GM21717 (cell line): ENCODE measurements at regions not wholly inside any gene's neighbourhood (a gene's known extent, or its start where the extent isn't known, plus 50 kb on each side); places are given as distances from the start of the nearest gene placed in this dataset.
"Not testable (repeated sequence)": the region's sequence is repeated elsewhere in the genome, so short reads cannot be mapped to it uniquely, and the experiment has no call there.

Experiments
- ATAC-seq: cut with Tn5 transposase; IDR thresholded peaks from one replicate; pipeline ENCODE4 v1.9.1; 2021; ENCODE audit warnings: mild to moderate bottlenecking, moderate library complexity; ENCODE audit not compliant: unreplicated experiment

GRCh38 chr4:72701987-72702819 lies 133.2 kb upstream of the ADAMTS3 start:
- peak; percentile 94 for ATAC-seq

- ATAC-seq, result no peak
Measured at GRCh38 chr4:72690771-72691170, 121.8 kb upstream of the ADAMTS3 start.

GRCh38 chr4:72689923-72690322 lies 120.9 kb upstream of the ADAMTS3 start:
- no peak for ATAC-seq

GRCh38 chr4:72686390-72686789 lies 117.4 kb upstream of the ADAMTS3 start:
- ATAC-seq, result not testable (repeated sequence)

- ATAC-seq, result no peak
Measured at GRCh38 chr4:72679666-72680065, 110.6 kb upstream of the ADAMTS3 start.

- ATAC-seq, result no peak
Measured at GRCh38 chr4:72677886-72678285, 108.9 kb upstream of the ADAMTS3 start.

GRCh38 chr4:72677265-72677664 lies 108.2 kb upstream of the ADAMTS3 start:
- no peak for ATAC-seq

- no peak for ATAC-seq
Measured at GRCh38 chr4:72671980-72672379, 103.0 kb upstream of the ADAMTS3 start.

- ATAC-seq, result no peak
Measured at GRCh38 chr4:72670521-72670920, 101.5 kb upstream of the ADAMTS3 start.

GRCh38 chr4:72666910-72667309 lies 97.9 kb upstream of the ADAMTS3 start:
- no peak for ATAC-seq

GRCh38 chr4:72665171-72665968 lies 96.3 kb upstream of the ADAMTS3 start:
- no peak for ATAC-seq

- ATAC-seq, result no peak
Measured at GRCh38 chr4:72663828-72664227, 94.8 kb upstream of the ADAMTS3 start.

GRCh38 chr4:72661830-72662229 lies 92.8 kb upstream of the ADAMTS3 start:
- no peak for ATAC-seq

GRCh38 chr4:72641611-72642010 lies 72.6 kb upstream of the ADAMTS3 start:
- ATAC-seq, result no peak

GRCh38 chr4:72636866-72637265 lies 67.8 kb upstream of the ADAMTS3 start:
- not testable (repeated sequence) for ATAC-seq

- ATAC-seq, result not testable (repeated sequence)
Measured at GRCh38 chr4:72635931-72636330, 66.9 kb upstream of the ADAMTS3 start.

GRCh38 chr4:72632253-72632652 lies 63.2 kb upstream of the ADAMTS3 start:
- not testable (repeated sequence) for ATAC-seq

- no peak for ATAC-seq
Measured at GRCh38 chr4:72631296-72631695, 62.3 kb upstream of the ADAMTS3 start.

- ATAC-seq, result no peak
Measured at GRCh38 chr4:72629540-72629939, 60.5 kb upstream of the ADAMTS3 start.

GRCh38 chr4:72627723-72628122 lies 58.7 kb upstream of the ADAMTS3 start:
- ATAC-seq, result no peak
